Smooth muscle cell of the brain vasculature (primary cell): ENCODE measurements at regions not wholly inside any gene's neighbourhood (a gene's known extent, or its start where the extent isn't known, plus 50 kb on each side); places are given as distances from the start of the nearest gene placed in this dataset.
A peak's percentile ranks its signal among the peaks of the same experiment; 100 is the strongest.
"Not testable (repeated sequence)": the region's sequence is repeated elsewhere in the genome, so short reads cannot be mapped to it uniquely, and the experiment has no call there.

Experiments used
- DNase-seq: peaks from one replicate; pipeline ENCODE4 v3.0.0-alpha.2; 2012; ENCODE audit warnings: low read depth, low spot score

DNA sequence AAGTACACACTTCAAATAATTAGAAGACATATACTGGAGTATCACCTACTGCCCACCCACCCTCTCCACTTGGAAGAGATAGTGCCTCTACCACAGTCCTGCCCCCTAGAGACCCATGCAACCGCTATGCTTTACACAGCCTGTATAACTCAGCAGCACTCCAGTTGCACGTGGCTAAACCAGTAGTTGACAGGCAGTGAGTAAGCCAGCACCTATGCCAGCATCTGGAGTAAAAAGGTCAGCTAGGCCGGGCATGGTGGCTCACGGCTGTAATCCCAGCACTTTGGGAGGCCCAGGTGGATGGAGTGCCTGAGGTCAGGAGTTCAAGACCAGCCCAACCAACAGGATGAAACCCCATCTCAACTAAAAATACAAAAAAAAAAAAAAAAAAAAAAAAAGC lies 356.4 kb downstream of the NR2F1-AS1 start:
- no peak for DNase-seq

DNA sequence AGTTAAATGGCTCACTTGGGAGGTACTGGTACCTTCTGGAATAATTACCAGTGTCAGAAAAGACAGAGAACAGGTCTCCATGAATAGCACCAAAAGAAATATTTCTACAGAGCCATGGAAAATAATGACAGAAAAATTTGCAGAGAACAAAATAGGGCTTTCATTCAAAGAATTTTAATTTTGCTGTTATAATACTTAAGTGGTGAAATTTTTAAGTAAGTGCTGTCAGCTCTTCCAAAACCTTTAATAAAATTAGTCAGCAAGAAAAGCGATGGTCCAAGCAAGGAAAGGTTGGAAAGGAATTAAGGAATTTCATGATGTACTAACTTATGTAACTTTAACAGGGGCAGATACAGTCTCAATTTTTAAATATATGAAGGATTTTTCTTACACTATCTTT lies 359.2 kb downstream of the NR2F1-AS1 start:
- DNase-seq: no peak

DNA sequence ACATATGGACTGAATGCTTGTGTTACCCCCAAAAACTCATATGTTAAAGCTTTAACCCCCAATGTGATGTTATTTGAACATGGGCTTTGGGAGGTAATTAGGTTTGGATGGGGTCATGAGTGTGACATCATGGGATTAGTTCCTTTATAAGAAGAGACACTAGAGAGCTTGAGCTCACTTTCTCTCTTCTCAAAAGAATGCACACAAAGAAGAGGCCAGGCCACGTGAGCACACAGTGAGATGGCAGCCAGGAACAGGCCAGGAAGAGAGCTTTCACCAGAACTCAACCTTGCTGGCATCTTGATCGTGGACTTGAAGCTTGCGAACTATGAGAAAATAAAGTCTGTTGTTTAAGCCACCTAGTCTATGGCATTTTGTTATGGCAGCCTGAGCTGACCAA lies 360.6 kb downstream of the NR2F1-AS1 start:
- DNase-seq: no peak

DNA sequence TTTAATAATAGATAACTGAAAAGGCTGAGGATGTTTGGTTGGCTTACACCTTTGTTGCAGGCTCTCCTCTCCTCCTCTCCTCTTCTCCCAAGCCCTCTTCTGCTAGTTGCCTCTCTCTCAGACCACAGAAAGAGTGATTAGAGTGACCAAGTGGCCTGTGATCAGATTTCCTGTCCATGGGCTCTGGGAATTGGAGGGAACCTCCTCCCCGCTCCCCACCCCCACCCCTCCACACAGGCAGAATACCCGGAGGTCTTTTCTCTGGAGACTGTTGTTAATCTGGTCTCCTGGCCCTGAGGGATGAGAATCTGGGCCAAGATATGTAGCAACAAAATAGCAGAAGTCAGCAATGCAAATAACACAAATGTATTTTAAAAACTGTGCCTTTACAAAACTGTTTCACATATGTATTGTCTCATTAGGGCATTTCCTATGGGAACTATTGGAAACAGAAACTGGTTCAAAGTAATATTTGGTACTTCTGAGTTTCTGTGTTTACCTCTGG lies 361.3 kb downstream of the NR2F1-AS1 start:
- DNase-seq: no peak

DNA sequence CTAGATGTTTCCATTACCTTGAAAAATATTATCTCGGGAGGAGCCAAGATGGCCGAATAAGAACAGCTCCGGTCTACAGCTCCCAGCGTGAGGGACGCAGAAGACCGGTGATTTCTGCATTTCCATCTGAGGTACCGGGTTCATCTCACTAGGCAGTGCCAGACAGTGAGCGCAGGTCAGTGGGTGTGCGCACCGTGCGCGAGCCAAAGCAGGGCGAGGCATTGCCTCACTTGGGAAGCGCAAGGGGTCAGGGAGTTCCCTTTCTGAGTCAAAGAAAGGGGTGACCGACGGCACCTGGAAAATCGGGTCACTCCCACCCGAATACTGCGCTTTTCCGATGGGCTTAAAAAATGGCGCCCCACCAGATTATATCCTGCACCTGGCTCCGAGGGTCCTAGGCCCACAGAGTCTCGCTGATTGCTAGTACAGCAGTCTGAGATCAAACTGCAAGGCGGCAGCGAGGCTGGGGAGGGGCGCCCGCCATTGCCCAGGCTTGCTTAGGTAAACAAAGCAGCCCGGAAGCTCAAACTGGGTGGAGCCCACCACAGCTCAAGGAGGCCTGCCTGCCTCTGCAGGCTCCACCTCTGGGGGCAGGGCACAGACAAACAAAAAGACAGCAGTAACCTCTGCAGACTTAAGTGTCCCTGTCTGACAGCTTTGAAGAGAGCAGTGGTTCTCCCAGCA lies 367.8 kb downstream of the NR2F1-AS1 start:
- not testable (repeated sequence) for DNase-seq

DNA sequence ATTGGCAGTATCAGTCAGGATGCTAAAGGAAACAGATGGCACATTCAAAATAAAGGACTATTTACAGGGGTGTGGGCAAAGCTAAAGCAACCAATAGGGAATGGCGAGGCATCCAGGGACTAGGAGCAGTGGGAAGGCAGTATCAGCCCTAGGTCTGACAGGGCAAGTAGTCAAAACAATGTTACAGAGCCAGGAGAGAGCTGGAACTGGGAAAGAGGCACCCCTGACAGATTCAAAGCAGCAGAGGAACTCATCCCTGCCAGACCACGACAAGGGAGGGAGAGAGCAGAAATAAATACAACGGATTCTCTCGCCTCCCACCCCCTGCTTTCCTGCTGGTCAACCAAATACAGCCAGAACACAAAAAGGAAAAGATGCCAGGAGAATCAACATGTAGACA lies 371.5 kb downstream of the NR2F1-AS1 start:
- peak; percentile 58 for DNase-seq

DNA sequence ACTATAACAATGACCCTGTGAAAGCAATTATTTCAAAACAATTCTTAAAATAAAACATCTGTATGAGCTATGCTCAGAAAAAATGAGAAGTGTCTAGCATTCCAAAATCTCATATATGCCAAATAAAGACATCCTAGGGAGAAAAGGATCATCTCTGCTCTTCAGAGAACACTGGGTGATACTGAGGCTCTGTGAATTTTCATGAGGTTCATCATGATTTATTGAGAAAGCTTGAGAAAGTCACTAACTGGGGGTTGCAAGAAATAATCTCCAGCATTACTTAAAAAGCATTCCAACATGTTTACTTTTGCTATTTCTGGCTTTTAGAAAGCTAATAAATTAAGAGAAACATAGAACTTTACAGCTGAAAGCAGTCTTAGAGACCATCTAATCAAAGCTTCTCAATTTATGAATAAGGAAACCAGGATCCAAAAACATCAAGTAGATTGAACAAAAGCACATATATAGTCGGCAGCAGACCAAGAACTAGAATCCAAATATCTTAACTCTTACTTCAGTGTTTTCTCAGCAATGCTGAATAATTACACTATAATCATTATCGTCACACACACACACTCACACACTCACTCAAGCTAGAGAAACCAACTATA lies 372.8 kb downstream of the NR2F1-AS1 start:
- DNase-seq: no peak

DNA sequence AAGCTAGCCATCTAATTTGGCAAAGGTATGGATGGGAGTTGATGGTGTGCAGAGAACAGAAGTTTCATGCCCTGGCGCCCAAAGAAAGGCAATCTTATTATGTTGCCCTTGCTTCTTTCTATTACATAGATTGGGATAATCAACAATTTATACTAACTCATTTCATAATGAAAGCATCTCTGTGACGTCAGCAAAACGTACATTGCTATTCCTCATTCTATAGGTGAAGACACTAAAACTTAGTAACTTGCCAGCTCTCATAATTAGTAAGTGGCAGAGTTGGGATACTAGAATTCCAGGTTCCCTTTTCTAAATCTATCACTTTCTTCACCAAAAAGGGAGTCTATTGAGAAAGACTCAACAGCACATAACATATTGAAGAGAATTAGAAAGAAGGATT lies 374.8 kb downstream of the NR2F1-AS1 start:
- no peak for DNase-seq

DNA sequence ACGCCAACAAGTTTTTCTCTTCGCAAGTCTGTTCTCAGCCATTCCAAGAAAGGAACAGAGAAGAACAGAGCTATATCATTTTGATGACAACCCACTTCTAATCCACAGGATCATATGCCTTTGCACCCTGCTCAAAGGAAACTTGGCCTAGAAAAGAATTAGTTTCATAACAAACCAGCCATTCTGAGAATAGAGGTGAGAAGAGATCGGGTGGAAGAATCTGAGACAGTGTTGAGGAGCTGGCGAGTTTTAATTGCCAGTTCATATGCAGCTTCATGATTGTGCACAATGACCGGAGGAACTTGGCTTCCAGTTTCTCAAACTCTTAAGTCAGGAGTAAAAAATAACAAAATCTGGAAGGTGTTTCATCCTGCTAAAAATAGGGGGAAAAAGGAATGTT lies 380.0 kb downstream of the NR2F1-AS1 start:
- no peak for DNase-seq

DNA sequence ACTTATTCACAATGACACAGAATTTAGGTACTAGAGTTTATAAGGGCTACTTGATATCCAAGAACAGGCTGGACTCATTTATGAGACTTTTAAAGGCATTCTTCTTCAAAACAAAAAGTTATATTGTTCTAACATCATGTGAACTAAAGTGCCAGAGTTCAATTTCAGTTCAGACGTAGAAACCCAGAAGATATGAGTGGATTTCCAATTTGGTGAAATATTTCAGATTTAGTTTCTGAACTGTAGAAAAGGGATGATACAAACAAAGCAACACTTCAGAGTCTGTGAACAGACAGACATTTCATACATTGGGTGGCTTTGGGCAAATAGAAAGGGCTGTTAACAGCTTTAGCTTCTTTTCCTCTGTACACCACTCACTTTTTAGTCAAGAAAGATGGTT lies 384.0 kb downstream of the NR2F1-AS1 start:
- no peak for DNase-seq

DNA sequence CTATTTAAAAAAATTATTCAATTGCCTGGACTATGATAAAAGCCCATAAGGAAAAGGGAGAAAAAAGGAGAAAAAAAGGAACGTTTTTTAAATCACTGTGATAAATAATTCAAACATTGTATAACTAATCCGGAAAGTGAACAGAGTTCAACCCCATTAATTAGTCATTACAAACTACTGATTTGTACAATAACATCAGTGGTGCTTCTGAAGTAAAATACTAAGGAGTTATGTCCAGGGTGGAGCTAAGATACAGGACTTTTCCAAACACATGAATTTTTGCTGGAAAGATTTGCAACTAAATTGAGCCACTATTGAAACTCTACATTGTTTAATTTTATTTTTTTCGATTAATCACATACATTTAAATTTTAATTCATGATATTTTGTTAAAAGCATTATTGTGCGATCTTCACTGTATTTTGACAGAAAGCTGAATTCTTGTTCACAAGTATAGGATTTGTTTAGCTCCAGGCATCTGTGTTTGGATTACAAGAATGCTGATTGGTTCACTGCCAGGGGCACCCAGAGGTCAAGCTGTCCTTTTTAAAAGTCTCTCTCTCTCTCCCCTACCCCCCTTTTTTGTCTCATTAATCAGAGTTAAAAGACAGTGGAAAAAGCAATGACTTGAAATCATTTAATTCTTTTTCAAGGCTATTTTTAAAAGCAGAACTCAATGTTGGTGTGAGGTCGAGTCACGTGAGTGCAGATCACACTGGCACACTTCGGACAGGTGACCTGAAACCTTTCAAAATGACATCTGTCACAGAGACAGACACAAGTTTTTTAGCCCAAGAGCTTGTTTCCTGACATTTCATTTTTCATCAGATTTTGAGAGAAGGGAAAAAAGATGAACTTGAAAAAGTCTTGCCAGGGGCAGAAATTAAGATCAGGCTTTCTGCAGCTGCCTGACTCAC lies 387.3 kb downstream of the NR2F1-AS1 start:
- DNase-seq: no peak

DNA sequence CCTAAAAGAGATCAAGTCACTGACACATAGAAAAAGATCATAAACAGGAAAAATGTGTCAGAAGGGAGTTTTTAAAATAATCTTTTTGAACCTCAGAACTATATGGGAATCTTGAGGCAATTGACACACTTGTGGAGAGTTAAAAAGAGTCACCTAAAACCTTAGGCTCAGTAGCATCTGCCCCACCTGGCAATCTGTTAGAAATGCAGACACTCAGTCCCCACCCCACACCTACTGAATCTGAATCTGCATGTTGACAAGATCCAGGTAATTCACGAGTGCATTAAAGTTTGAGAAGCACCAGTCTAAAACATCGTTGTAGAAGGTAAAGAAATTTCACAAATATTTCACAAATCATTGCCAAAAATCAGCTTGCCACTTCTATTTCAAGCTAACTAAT lies 388.3 kb downstream of the NR2F1-AS1 start:
- no peak for DNase-seq

DNA sequence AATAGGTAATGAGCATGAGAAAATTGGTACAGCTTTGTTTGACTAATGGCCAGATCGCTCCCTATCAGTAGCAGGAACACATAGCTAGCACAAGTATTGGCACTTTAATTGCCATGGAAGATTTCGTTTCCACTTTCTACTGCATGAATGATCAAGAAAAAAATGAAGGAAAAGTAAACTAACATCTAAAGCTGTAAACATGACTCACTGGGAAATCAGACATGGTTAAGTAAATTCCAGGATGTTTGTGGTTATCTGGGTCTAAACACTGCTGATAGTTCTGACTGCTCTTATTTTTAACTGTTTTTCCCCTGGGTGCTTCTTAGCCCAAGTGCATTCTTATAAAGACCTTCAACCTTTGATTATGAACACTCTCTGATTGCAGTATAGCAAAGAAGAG lies 388.9 kb downstream of the NR2F1-AS1 start:
- DNase-seq: no peak

DNA sequence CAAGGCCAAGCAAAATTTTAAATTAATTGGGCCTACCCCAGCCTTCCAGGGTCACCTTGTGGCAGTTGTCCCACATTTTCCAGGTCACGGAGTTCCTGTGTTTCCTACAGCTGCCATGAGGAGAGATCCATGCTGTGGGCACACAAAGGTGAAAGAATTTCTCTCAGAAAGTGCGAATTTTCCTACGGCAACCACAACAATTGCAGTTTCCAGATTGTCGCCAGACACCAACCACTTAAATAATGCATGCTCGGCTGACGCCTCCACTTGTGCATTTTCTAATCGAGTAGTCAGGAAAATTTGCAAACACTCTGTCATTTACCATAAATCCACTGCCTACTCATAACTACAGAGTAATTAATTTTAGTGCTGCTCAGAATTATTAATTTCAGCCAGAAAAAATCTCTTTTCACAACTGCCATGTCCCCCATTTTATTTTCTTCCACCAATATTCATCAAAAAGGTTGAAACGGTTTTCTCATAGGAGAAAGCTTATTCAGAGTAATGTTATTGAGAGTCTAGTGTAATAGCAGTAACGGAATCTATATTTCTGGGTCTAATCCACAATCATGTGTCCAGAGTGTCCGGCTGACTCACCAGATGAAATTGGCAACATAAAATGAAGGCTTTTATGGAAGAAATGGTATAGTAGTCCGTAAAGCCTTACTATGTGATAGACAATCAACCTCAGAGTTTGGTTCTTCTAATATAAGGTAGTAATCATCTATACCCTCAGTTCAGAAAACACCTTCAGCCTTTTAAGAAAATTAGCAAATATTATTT lies 389.8 kb downstream of the NR2F1-AS1 start:
- no peak for DNase-seq

DNA sequence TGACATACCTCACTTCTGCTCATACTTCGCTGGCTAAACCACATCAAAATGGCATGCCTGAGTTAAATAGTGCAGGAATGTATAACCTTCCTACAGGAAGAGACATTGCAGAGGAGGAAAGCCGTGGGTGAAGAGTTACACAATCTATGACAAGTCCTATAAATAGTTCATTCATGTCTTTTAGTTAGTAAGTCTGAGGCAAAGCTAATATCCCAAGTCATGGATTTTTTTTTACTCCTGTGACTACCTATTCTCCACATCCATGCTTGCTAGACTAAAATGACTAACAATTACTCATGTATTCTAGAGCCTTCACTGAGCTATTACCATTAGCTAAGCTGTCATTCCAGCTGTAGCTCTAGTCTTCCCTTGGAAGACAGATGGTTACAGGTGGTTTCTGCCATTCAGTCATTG lies 391.3 kb downstream of the NR2F1-AS1 start:
- DNase-seq: no peak

DNA sequence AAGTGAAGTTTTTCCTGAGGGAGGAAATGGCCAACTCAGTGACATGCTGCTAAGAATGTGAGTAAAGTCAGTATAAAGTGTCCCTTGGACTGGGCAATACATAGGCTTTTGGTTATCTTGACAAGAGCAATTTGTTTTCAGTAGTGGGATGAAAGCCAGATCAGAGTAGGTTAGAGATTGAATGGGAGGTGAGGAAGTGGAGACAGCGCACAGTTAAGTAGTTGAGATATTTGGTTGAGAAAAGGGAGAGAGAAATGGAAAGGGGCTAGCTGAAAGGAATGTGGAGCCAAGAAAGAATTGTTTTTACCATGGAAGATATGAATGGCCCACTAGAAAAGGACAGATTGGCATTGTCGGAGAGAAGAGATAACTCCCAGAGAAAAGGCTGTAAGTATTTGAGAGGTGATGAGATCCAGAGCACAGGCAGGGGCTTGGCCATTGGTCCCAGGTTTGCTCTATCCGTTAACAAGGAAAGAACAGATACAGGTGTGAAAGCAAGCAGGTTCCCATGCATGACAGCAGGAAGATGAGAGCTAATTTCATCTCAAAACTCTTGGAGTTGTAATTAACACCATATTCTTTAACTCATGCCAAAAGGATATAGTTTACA lies 392.0 kb downstream of the NR2F1-AS1 start:
- no peak for DNase-seq

DNA sequence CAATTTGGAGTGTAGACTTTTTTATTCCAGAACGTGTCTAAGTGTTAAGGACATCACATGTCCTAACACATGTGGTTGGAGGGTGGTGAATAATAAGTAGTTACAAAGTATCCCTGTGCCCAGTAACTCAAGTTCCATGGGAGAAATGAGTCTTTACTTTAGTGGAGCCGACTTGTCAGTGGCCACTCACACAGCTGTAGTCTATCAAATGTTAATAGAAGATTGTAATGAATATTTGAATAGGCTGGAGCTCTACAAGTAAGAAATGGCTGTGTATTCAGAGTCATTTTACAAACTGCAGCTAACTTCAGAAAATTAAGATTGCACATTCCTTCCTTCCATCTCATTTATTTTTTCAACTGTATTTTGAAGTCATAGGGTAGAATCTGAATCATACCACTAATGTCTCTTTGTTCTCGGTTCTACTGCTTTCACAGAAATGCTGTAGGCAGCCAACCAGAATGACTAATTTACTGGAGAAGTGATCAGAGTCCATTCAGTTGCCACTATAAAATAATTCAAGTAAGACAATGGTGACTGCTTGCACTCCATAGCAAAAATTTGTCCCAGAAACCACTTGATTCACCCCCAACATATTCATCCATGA lies 394.8 kb downstream of the NR2F1-AS1 start:
- no peak for DNase-seq

DNA sequence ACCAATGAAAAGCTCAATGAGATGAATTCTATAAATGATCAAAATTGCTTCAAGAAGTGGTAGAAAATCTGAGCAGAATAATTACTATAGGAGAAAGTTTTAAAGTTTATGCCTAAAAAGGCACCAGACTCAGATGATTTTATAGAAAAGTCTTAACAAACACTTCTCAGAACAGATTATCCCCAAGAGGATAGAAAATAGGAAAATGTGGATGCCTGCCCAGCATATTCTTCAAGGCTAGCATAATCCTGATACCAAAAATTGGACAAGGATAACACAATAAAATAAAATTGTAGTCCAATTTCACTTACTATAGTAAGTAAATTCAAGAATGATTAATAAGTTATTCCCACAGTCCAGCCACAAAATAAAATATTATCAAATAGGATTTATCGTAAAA lies 397.0 kb downstream of the NR2F1-AS1 start:
- DNase-seq: no peak

DNA sequence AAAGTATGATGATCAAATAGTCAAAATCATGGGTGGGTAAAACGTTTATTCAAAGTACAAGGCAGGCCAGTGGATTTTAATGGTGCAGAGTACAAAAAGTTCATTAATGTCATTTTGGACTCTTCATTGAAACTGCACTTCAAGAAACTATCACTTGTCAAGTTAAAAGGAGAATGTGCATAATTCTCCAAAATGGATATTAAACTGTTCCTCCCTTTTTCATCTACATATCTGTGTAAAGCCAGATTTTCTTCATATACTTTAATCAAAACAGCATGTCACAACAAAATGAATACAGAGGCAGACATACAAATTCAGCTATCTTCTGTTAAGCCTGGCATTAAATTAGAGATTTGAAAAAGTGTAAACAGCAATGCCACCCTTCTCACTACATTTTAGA lies 401.6 kb downstream of the NR2F1-AS1 start:
- no peak for DNase-seq

DNA sequence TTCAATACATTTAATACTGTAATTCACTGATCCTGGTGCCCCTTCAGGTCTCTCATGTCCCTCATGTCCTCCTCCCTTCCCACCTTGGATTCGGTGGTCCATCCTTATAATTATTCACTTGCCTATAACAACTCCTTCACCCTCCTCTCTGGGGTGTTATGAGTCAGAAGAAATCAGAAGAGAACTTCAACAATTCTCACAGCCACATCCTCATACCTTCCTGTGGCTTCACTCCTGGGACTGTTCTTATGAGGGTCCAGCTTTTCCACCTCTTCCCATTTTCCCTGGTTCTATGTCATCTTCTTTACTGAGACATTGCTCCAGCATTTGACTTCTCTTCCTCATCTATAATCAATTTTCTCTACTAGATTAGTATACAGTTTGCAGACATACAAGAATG lies 406.1 kb downstream of the NR2F1-AS1 start:
- DNase-seq: no peak

DNA sequence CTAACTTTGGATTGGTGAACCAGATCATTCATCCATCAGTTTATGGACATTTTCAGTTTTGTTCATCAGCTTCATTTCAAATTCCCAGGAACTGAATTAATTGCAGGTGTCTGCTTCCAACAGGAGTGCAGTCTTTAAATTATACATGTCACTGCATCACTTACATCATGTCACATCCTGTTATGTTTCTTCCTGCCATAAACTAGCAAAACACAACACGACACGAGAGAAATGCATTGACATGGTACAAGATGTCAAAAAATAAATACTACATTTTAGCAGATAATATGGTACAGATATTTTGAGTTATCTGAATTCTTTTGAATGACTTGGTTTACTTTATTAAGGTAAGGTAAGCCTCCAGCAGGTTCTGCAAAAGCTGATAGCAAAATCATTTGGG lies 415.5 kb downstream of the NR2F1-AS1 start:
- no peak for DNase-seq
